ENCODE measurements at regions not wholly inside any gene's neighbourhood (a gene's known extent, or its start where the extent isn't known, plus 50 kb on each side); places are given as distances from the start of the nearest gene placed in this dataset.
"Not testable (repeated sequence)": the region's sequence is repeated elsewhere in the genome, so short reads cannot be mapped to it uniquely, and the experiment has no call there.

DNA sequence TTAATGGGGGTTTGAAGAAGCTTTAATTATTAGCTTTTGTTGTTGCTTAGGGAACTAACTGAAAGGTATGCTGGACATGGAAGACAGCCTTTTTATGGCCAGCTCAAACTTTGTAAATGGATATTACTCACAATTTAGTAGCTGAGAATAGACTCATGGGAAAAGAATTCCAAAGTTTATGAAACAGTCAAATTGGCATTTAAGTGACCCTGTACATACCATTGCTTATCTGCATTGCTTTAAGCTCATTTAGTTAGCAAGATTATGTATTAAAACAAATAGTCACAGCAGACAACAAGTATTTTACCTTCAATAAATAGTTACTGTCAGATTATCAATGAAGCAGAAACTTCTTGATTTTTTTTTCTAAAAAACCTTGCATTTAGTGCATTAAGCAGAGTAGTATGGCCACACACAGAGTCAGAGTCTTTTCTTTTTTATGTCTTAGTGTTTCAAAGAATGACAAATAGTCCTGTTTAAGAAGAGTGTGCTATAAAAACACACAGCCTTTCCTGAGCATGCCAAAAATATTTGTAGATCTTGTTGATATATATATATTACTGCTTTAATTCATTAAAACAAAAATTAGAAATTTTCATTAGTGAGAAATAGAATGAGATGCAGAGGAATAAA is 102.2 kb downstream of the TTC6 start:
- H3K36me3 Mint-ChIP-seq (ENCODE audit: low read depth) = no peaks in the 10 kb centered on the region
- no peak overlapping the region for H3K4me3 Mint-ChIP-seq
- no peak overlapping the region for H3K27ac Mint-ChIP-seq
- H3K4me1 Mint-ChIP-seq = no peaks in the 10 kb centered on the region
- H3K27me3 Mint-ChIP-seq = no peaks in the 10 kb centered on the region
- DNase-seq = no peak
- peaks cover 13% of the 10 kb centered on the region for H3K9me3 Mint-ChIP-seq
- intact Hi-C loops (cut with micrococcal nuclease) = no loop called here

- no peak overlapping the region for H3K27ac Mint-ChIP-seq
- no peaks in the 10 kb centered on the region for H3K27me3 Mint-ChIP-seq
- no peak overlapping the region for H3K4me3 Mint-ChIP-seq
- intact Hi-C loops (cut with micrococcal nuclease) = no loop called here
- H3K9me3 Mint-ChIP-seq = no peaks in the 10 kb centered on the region
- no peaks in the 10 kb centered on the region for H3K4me1 Mint-ChIP-seq
- DNase-seq = no peak
- no peaks in the 10 kb centered on the region for H3K36me3 Mint-ChIP-seq (ENCODE audit: low read depth)
These were observed 103.7 kb downstream of the TTC6 start for GRCh38 chr14:37698840-37699777.

DNA sequence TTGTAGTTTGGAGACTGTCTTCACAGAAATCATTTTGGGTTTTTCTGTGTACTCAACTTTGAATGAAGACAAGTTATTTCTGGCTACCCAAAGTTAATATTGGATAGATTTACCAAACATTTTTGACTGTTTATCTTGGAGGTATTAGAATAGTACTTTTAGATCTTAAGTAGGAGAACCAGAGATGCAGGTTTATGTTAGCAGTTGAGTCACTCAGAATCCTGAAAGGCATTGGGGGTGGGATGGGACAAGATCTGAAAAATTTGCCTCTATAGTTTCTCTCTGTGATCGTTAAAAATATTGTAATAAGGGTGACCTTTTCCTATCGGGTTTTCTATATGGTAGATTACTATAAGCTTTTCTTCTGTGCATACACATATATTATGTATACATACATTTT is 112.3 kb downstream of the TTC6 start:
- no peaks in the 10 kb centered on the region for H3K9me3 Mint-ChIP-seq
- DNase-seq = no peak
- intact Hi-C loops (cut with micrococcal nuclease) = no loop called here
- H3K4me1 Mint-ChIP-seq = no peaks in the 10 kb centered on the region
- H3K27ac Mint-ChIP-seq = no peak overlapping the region
- H3K36me3 Mint-ChIP-seq (ENCODE audit: low read depth) = no peaks in the 10 kb centered on the region
- H3K4me3 Mint-ChIP-seq = no peak overlapping the region
- H3K27me3 Mint-ChIP-seq = no peaks in the 10 kb centered on the region

DNA sequence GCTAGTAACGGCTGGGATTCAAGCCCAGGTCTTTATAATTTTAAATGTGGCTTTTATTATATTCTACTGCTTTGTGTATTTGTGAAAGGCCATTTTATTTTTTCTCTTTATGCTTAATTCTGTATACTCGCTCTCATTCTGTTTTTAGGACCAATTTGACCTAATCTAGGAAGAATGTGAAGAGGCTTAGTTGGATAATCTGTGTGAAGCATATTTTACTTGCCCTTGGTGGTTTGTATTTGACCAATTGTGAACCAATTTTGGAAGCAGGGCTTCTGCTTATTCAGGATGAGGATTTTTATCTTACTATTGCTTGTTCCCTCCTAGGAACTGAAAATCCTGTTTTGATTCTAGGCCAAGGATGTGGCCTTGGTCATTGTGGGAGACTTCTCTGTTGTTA is 113.1 kb downstream of the TTC6 start:
- H3K36me3 Mint-ChIP-seq (ENCODE audit: low read depth) = no peaks in the 10 kb centered on the region
- H3K4me1 Mint-ChIP-seq = no peaks in the 10 kb centered on the region
- H3K4me3 Mint-ChIP-seq = no peak overlapping the region
- no peaks in the 10 kb centered on the region for H3K27me3 Mint-ChIP-seq
- H3K27ac Mint-ChIP-seq = no peak overlapping the region
- intact Hi-C loops (cut with micrococcal nuclease) = no loop called here
- no peaks in the 10 kb centered on the region for H3K9me3 Mint-ChIP-seq
- no peak for DNase-seq

DNA sequence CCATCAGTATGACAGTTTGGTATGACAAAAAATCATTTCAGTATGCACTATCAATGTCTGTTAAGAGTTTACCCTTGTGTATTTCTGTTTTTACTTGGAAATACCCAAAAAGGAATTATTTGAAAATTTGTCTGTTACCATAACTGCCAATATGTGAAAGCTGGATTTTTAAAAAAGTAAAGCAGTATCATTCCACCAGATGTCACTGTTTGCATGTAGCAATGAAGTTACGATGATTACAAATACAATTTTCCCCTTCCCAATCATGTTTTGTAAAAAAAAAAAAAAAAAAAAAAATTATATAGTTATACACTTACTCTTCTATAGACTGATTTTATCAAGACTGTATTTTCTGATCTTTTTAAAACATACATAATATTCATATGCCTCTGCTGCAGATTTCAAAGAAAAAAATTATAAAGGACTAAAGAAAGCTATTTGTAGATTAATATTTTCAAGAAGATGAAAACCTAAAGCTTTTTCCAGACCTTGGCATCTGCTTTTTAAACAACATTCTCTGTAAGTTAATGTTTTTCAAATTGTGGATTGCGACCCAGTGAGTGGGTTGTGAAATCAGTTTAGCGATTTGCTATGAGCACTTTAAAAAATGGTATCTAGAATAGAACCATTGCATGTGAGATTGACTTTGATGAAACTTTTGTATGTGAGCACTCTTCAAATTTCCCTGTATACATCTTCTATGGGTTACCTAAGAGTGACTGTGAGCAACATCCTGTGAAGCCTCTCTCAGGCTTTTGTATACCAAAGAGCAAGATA is 114.2 kb downstream of the TTC6 start:
- intact Hi-C loops (cut with micrococcal nuclease) = no loop called here
- Mint-ChIP-seq H3K4me1 (no peaks in the 10 kb centered on the region), H3K9me3 (no peaks in the 10 kb centered on the region), H3K27me3 (no peaks in the 10 kb centered on the region), H3K36me3 (ENCODE audit: low read depth) (no peaks in the 10 kb centered on the region), H3K27ac (no peak overlapping the region), H3K4me3 (no peak overlapping the region)
- DNase-seq = no peak

DNA sequence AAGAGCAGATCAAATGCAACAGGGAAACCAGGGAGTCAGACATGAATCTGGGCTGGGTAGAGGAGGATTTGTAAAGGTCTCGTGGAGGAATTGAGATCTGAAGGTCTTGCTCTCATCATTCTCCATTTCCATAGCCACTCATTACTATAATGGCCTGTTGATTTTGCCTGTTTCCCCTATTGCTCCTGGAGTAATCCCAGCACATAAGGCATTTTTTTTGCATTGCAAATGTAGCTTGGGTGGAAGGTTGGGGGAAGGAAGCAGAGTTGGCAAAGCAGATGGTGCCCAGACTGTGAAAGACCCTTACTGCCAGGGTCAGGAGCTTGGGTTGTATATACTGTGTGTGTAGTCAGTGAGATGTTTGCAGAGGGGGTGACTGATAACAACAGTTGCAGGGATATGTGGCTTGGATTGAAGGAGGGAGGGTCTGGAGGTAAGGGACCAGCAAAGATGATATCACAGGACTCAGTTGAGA is 116.0 kb downstream of the TTC6 start:
- H3K4me1 Mint-ChIP-seq = no peaks in the 10 kb centered on the region
- H3K4me3 Mint-ChIP-seq = no peak overlapping the region
- intact Hi-C loops (cut with micrococcal nuclease) = no loop called here
- H3K27ac Mint-ChIP-seq = no peak overlapping the region
- no peaks in the 10 kb centered on the region for H3K27me3 Mint-ChIP-seq
- H3K9me3 Mint-ChIP-seq = no peaks in the 10 kb centered on the region
- DNase-seq = no peak
- no peaks in the 10 kb centered on the region for H3K36me3 Mint-ChIP-seq (ENCODE audit: low read depth)

DNA sequence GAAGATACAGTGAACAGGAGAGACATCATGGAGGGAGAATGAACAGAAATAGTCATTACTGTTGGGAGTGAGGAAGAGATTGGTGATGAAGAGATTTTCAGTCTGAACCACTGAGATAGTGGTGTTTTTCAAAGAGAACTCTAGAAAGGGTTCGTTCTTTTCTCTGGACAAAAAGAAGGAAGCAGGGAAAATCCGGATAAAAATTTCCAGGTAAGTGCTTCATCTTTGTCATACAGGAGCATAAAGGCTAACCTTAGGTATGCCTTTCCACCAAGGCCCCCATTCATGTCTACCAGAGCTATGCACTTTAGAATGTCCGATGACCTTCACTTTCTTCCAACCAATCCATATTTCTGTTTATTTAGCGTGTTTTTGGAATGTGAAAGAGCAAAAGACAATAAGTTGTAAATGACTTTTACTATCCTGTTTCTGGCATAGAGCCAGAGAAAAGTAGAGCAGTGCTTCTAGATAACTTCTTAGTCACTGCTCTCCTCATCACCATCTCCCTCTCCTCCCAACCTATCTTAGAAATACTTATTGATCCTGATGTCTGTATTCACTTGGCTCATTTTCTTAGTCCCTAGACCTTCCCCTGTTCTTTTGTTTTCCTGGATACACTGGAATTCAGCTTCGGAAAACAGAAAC is 116.5 kb downstream of the TTC6 start:
- Mint-ChIP-seq H3K4me3 (no peak overlapping the region), H3K4me1 (no peaks in the 10 kb centered on the region), H3K9me3 (no peaks in the 10 kb centered on the region), H3K36me3 (ENCODE audit: low read depth) (no peaks in the 10 kb centered on the region), H3K27me3 (no peaks in the 10 kb centered on the region), H3K27ac (no peak overlapping the region)
- intact Hi-C loops (cut with micrococcal nuclease) = no loop called here
- DNase-seq = no peak

DNA sequence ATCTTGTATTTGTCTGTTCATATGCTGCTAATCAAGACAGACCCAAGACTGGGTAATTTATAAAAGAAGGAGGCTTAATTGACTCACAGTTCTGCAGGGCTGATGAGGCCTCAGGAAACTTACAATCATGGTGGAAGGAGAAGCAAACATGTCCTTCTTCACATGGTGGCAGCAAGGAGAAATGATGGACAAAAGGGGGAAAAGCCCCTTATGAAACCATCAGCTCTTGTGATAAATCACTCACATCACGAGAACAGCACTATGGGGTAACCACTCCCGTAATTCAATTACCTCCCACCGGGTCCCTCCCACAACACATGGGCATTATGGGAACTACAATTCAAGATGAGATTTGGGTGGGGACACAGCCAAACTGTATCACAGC is 117.0 kb downstream of the TTC6 start:
- DNase-seq; H3K27ac Mint-ChIP-seq; intact Hi-C loops (cut with micrococcal nuclease); H3K9me3 Mint-ChIP-seq; H3K27me3 Mint-ChIP-seq; H3K36me3 Mint-ChIP-seq (ENCODE audit: low read depth); H3K4me3 Mint-ChIP-seq; H3K4me1 Mint-ChIP-seq: not testable (repeated sequence)

- no peak overlapping the region for H3K4me3 Mint-ChIP-seq
- no peak for DNase-seq
- no peaks in the 10 kb centered on the region for H3K9me3 Mint-ChIP-seq
- no peaks in the 10 kb centered on the region for H3K36me3 Mint-ChIP-seq (ENCODE audit: low read depth)
- H3K27ac Mint-ChIP-seq = no peak overlapping the region
- intact Hi-C loops (cut with micrococcal nuclease) = no loop called here
- no peaks in the 10 kb centered on the region for H3K27me3 Mint-ChIP-seq
- H3K4me1 Mint-ChIP-seq = no peaks in the 10 kb centered on the region
These were observed 117.6 kb downstream of the TTC6 start for GRCh38 chr14:37712976-37713431.

GRCh38 chr14:37720131-37720530 is 124.7 kb downstream of the TTC6 start:
- Mint-ChIP-seq H3K9me3 (no peaks in the 10 kb centered on the region), H3K27me3 (no peaks in the 10 kb centered on the region), H3K27ac (no peak overlapping the region), H3K36me3 (ENCODE audit: low read depth) (no peaks in the 10 kb centered on the region), H3K4me1 (no peaks in the 10 kb centered on the region), H3K4me3 (no peak overlapping the region)
- no peak for DNase-seq
- intact Hi-C loops (cut with micrococcal nuclease) = no loop called here

DNA sequence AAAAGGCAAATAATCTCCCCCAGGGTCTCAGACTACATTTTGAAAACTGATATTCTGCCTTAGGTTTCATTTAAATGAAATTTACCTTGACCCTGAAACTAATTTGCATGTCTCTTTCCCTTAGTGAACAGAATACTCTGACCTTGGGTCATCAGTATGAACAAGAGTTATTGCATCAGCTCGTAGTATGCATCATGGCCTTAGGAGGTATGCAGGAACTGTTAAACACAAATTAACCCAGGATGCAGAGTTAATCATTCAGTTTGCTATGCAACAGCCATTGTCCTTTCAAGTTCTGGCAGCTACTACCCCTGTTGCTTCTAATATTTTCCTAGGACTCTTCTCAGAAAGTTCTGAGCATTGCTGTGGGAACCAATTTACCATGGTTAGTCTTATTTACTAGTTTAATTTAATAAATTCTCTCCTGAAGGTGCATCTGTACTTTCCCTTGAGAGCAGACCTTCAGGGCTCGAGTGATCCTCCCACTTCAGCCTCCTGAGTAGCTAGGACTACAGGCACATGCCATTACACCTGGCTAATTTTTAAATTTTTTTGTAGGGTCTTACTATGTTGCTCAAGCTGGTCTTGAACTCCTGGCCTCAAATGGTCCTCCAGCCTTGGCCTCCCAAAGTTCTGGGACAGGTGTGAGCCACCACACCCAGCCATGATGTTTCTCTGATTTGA is 126.7 kb downstream of the TTC6 start:
- H3K9me3 Mint-ChIP-seq = no peaks in the 10 kb centered on the region
- no peak overlapping the region for H3K4me3 Mint-ChIP-seq
- no peaks in the 10 kb centered on the region for H3K27me3 Mint-ChIP-seq
- H3K27ac Mint-ChIP-seq = no peak overlapping the region
- DNase-seq = no peak
- intact Hi-C loops (cut with micrococcal nuclease) = no loop called here
- no peaks in the 10 kb centered on the region for H3K4me1 Mint-ChIP-seq
- H3K36me3 Mint-ChIP-seq (ENCODE audit: low read depth) = no peaks in the 10 kb centered on the region

GRCh38 chr14:37723515-37723914 is 128.1 kb downstream of the TTC6 start:
- intact Hi-C loops (cut with micrococcal nuclease) = no loop called here

GRCh38 chr14:37726708-37727107 is 131.3 kb downstream of the TTC6 start:
- H3K4me1 Mint-ChIP-seq = no peaks in the 10 kb centered on the region
- intact Hi-C loops (cut with micrococcal nuclease) = no loop called here
- no peak for DNase-seq
- no peaks in the 10 kb centered on the region for H3K9me3 Mint-ChIP-seq
- no peak overlapping the region for H3K4me3 Mint-ChIP-seq
- no peaks in the 10 kb centered on the region for H3K27me3 Mint-ChIP-seq
- no peak overlapping the region for H3K27ac Mint-ChIP-seq
- no peaks in the 10 kb centered on the region for H3K36me3 Mint-ChIP-seq (ENCODE audit: low read depth)

More at GRCh38 chr14:37723515-37723914, 128.1 kb downstream of the TTC6 start:
- DNase-seq = no peak
- Mint-ChIP-seq H3K27me3 (no peaks in the 10 kb centered on the region), H3K4me1 (no peaks in the 10 kb centered on the region), H3K4me3 (no peak overlapping the region), H3K9me3 (no peaks in the 10 kb centered on the region), H3K27ac (no peak overlapping the region), H3K36me3 (ENCODE audit: low read depth) (no peaks in the 10 kb centered on the region)

Data from activated CD4-positive, alpha-beta T cell treated with anti-CD3 and anti-CD28 coated beads, Interleukin-2, amount 10 ng/mL, durations not matched to agents 24 days and 14 days (primary cell).